HG03565 (cell line): ENCODE measurements at regions not wholly inside any gene's neighbourhood (a gene's known extent, or its start where the extent isn't known, plus 50 kb on each side); places are given as distances from the start of the nearest gene placed in this dataset.
"Not testable (repeated sequence)": the region's sequence is repeated elsewhere in the genome, so short reads cannot be mapped to it uniquely, and the experiment has no call there.

ENCODE experiments used
- ATAC-seq: cut with Tn5 transposase; IDR thresholded peaks from one replicate; pipeline ENCODE4 v1.9.1; 2021; ENCODE audit warnings: mild to moderate bottlenecking, moderate library complexity; ENCODE audit not compliant: unreplicated experiment

DNA sequence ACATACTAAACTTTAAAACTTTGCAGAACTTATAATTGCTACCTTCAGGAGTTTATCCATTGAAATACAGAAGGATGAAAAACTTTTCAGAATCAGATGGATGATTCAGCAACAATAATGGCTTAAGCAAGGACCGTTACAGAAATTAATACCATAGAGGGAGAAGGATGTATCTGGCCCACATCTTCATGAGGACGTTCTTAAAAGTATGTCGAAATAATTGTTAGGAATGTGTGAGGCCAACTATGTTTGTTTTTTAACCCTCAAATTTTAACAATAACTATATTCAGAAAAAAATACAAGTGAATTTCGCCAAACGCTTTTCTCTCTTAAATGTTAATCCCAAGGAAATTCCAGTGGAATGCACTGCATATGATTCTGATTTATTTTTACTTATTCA, 105.2 kb upstream of the EPHA3 start:
- ATAC-seq = no peak

DNA sequence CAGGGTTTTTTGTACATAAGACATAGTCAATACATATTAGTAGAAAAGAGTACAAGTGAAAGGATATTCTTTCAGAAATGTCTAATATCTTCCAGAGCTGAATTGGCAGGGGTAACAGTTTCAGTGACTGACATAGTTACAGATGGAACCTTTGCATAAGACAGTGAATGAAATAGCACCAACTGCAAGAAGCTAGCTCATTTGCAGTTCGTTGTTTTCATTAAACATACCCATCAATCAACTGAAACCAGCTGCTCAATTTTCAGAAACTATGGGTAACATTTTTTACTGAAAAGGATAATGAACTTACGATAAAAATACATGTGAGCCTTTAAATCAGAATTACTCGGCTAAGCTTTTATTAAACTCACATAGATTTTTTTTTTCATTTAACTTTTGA, 93.9 kb upstream of the EPHA3 start:
- no peak for ATAC-seq

DNA sequence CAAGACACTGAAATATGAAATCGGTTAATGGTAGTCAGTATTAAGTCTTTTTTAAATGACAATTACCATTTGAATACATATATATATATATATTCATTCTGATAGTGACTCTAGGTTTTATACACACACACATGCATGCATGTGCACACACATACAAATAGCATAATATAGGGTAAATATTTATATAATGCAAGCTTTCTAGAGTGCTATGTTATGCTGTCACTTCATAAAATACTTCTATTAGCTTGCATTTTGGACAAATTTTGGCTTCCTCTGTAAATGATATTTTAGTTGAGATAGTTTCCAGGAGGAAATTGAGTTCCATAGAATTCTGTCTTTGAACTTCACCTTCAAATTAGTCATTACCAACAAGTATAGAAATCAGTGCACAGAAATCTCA, 89.9 kb upstream of the EPHA3 start:
- no peak for ATAC-seq

DNA sequence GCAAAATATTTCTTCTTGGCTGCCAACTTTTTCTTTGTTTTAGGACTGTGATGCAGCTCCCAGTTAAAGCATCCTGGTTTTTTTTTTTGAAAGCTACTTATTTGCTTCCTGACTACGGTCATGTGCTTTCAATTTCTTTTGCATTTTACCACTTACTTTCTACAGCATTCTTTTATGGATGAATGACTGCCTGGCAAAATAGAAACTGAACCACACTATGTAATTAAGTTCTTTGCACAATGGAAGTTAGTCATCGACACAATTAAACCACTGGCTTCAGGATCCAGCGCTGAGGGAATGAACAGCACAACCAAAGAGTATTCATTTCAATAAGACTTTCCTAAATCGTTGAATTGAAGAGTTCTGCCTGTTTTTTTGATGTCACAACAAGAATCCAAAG, 82.2 kb upstream of the EPHA3 start:
- no peak for ATAC-seq

DNA sequence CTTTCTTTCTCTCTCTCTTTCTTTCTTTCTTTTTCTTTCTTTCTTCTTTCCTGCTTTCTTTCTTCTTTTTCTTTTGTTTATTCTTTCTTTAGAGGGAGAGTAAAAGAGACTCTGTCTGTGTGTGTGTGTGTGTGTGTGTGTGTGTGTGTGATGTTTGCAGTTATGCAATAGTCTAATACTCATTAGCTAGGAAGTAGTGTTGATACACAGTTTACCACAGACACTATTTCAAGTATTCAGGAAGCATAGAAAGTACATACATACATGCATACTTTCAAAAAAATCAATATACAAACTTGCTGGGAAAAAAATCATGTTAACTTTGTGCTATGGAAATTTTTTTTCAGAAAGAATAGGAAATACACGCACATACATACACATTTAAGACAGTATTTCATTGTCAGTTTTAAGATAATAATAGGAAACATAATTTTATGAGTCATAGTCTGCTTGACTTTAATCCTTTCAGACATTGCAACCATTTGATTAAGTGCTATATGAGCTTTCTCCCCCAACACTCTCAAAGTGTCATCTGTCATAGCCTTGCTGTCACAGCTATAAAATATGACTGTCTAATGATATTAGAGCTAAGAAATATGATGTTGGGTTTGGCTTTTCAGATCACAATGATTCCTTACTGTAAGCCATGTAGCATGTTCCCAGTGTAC, 74.9 kb upstream of the EPHA3 start:
- ATAC-seq = no peak

DNA sequence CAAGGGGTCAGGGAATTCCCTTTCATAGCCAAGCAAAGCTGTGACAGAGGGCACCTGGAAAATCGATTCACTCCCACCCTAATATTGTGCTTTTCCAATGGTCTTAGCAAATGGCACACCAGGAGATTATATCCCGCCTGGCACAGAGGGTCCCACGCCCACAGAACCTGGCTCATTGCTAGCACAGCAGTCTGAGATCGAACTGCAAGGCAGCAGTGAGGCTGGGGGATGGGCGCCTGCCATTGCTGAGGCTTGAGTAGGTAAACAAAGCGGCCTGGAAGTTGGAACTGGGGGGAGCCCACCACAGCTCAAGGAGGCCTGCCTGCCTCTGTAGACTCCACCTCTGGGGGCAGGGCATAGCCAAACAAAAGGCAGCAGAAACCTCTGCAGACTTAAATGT, 72.7 kb upstream of the EPHA3 start:
- ATAC-seq = not testable (repeated sequence)

DNA sequence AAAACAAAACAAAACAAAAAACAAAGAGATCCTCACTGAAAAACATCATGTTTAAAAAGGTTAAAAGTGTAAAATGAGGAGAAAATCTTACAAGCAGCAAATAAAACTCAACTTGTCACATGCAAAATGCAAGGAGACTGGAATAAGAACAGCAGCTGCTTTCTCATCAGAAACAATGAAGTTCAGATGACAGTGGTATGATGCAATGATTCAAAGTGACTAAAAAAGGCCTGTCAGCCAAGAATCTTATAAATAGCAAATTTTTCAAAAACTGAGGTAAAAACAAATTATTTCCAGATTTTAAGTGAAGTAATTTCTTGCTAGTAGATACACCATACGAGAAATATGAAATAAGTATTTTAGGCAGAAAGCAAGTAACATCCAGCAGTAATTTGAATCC, 68.6 kb upstream of the EPHA3 start:
- no peak for ATAC-seq

DNA sequence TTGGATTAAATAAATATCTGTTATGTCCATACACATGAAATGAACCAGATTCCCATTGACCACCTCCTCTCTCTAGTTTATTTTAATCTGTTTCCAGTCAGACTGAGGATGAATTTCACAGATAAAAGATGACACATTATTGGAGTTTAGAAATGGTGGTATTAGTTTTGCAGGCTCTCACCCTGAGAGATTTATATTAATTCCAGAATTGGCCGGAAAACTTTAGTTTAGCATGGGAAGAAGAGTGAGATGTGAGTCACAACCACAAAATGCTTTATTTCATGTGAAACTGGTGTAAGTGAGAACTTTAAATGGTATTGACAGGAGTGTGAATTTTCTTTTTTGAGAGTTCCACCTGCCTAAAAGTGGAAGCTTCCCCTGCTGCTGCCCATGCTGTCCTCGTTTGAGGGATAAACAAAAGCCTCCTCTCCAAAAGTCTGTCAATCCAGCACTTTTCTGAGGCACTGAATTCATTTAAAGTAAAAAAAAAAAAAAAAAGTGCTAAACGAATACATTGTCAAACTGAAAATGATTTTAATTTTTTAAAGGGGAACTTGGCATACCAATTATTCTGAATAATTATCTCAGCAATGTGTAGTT, 65.1 kb upstream of the EPHA3 start:
- no peak for ATAC-seq

DNA sequence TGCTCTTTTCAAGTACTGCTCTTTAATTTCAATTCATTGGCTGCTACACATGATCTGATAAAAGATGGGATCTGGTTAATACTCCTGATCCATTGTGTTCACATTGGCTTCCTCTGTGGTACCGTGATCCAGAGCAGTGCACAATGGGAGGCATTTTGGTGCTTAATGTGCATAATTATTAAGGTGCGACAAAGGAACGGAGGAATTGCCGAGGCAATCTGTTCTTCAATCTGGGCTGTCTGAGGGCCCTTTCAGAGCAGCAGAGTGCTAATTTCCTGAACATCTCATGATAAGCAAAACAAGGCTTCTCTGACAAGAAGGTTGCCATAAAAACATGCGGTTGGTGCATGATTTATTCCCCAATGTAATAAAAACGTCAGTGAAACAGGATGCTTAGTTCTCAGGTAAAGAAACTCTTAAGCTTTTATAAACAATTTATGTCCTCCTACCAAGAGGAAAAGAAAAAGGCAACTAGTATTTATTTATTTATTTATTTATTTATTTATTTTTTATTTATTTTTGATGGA, 64.0 kb upstream of the EPHA3 start:
- no peak for ATAC-seq

DNA sequence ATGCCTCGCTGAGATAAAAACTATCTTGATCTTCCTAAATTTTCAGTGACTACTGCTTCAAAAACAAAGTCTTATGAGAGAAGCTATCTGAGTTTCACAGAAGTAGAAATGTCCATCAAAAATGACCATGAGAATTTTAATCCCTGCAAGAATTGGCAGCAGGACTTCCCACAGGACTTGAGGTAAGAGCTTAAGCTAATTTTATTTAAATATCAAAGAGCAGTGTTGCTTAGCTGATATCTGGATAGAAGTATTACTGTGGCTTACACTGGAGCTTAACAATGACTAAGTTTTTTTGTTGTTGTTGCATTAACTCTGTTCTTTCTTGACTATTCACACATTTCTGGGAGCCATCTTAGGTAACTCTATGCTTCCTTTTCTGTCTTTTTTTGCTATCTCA, 60.8 kb upstream of the EPHA3 start:
- ATAC-seq = no peak

DNA sequence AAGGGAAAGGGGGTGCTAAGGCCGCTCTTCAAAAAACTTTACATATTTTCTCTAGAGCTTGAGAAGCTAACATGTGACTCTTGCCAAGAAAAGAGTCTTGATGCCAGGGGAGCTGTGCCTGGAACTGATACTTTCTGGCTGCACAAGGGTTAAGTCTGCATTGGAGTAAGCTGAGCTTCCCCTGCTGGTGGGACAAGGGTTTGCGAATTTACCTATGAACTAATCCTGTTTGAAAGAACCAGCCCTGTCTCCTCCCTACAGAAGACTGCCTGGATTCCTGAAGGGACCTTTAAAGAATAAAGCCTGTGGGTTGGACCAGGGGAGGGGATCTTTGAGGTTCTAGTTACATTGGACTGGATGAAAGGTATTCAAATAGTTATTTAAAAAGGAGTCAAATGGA, 58.3 kb upstream of the EPHA3 start:
- no peak for ATAC-seq

DNA sequence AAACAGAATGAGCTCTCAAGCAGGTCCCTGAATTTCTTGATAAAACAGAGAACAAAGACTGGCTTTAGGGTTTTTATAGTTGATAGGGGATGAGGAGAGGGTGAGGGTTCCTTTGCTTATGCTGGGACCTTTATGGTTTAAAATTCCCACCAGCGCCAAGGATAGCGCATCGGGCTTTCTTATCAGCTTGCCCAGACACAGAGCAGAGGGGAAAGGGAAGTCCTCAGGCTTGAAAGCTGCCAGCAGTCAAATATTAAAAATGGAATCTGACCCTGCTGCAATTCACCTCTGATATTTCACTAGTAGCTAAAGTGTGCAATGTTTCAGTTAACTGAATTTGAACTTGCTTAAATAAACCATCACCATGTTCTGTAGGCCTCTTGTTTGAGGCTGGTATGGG, 55.0 kb upstream of the EPHA3 start:
- ATAC-seq = no peak

DNA sequence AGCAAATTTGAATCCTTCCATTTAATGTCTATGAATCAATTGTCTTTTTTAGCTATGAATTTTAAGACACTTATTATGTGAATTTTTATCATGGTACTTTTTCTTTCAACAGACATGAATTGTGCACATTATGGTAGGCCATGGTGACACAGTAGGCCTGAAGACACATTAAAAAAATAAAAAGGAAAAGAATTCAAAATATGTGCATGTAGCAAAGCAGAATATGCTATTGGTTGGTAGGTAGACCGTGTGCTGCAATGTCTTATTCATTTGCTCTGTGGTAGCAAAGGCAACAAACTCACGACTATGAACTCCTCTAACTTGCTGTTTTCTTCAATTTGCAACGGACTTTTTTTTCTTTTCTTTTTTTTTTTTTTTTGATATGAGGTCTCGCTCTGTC, 50.0 kb upstream of the EPHA3 start:
- no peak for ATAC-seq
